Loucy (cell line): ENCODE measurements at regions not wholly inside any gene's neighbourhood (a gene's known extent, or its start where the extent isn't known, plus 50 kb on each side); places are given as distances from the start of the nearest gene placed in this dataset.
"Not testable (repeated sequence)": the region's sequence is repeated elsewhere in the genome, so short reads cannot be mapped to it uniquely, and the experiment has no call there.

Source experiments
- CTCF ChIP-seq: fragments of 200-600 bp; sonication (generic); conservative IDR thresholded peaks from 2 replicates; pipeline ENCODE4 v1.5.1; 2014; ENCODE audit warnings: mild to moderate bottlenecking, antibody characterized with exemption, low read length
- EZH2phosphoT487 ChIP-seq: fragments of 200-600 bp; IDR thresholded peaks from 2 replicates; pipeline ENCODE4 v1.6.1; 2018; ENCODE audit warnings: antibody characterized with exemption, mild to moderate bottlenecking, moderate library complexity, borderline replicate concordance

GRCh38 chr20:29119684-29120083 lies 2137.8 kb upstream of the DEFB115 start:
- TF ChIP-seq CTCF, EZH2phosphoT487: not testable (repeated sequence)
